HG03060 (cell line): ENCODE measurements at regions not wholly inside any gene's neighbourhood (a gene's known extent, or its start where the extent isn't known, plus 50 kb on each side); places are given as distances from the start of the nearest gene placed in this dataset.

ENCODE experiments used
- ATAC-seq: cut with Tn5 transposase; IDR thresholded peaks from one replicate; pipeline ENCODE4 v1.9.1; 2021; ENCODE audit warnings: low read depth, moderate number of reproducible peaks; ENCODE audit not compliant: unreplicated experiment

DNA sequence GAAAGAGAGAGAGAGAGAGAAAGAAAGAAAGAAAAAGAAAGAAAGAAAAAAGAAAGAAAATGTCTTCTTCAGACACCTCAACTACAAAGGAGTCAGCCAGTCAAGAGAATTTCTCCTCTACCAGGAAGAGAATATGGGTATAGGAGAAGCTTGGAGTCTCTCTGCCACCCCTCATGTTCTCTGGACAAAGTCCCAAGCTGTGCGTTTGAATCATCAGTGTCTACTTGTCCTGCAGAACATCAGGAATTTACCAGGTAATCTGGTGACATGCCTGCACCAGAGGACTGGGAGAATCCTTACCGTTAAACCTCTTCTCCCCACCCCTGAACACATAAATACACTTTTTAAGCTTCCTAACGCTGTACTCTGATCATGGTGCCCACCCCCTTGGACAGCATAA, 119.5 kb downstream of the TM9SF2 start:
- ATAC-seq = no peak

DNA sequence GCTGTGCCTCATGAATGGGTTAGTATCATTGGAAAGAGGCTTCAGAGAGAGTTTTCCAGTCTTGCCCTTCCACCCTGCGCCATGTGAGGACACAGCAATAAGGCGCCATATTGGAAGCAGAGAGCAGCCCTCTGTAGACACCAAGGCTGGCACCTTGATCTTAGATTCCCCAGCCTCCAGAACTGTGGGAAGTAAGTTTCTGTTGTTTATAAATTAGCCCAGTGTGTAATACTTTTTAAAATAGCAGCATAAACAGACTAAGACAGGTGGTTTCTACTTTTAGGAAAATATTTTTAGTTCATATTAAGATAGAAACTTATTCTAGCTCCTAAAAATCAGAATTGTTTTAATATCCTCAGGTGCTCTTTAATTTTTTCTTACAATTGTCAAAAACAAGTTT, 117.9 kb downstream of the TM9SF2 start:
- no peak for ATAC-seq

GRCh38 chr13:99617474-99618255, 116.4 kb downstream of the TM9SF2 start:
- ATAC-seq = no peak

GRCh38 chr13:99614465-99614885, 113.2 kb downstream of the TM9SF2 start:
- ATAC-seq = peak; percentile 73
